GM18861 (cell line): ENCODE measurements at regions not wholly inside any gene's neighbourhood (a gene's known extent, or its start where the extent isn't known, plus 50 kb on each side); places are given as distances from the start of the nearest gene placed in this dataset.
"Not testable (repeated sequence)": the region's sequence is repeated elsewhere in the genome, so short reads cannot be mapped to it uniquely, and the experiment has no call there.

ENCODE experiments used
- ATAC-seq: cut with Tn5 transposase; IDR thresholded peaks from one replicate; pipeline ENCODE4 v1.9.1; 2021; ENCODE audit not compliant: unreplicated experiment

DNA sequence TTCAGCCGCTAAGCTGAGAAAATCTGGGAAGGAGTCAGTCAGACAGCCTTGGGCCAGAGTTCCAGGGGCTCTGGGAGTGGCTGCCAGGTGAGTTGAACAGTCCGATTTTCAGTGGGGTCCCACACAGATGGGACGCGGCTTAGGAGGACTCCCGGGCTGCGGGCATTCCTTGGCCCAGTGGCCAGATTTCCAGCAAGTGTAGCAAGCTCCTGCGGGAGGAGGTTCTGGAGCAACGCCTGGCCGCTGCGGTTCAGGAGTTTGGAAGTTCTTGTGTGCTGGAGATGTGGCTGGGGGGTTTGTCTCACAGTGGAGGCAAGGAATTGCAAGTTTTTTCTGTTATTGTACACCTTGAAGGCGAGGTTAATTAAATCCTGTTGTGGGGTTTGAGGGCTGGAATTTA, 1020.1 kb upstream of the MANEA start:
- ATAC-seq = not testable (repeated sequence)

DNA sequence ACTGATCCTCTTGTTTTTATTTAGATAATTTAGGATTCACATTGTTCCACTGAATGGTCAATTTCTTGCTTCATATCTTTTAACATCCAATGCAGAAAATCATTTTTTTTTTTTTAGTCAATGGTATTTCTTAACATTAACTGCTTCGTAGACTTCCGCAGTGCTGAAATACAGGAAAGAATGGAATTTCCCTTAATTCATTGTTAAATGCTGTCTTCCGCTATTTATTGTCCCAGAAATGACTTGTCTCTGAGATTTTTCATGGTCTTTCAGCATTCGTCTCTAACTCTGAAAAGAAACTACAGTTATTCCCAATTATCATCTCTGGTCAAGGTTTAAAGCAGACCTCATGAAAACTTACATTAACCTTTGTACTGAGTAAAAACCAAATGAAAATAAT, 1029.1 kb upstream of the MANEA start:
- ATAC-seq = no peak

- ATAC-seq = no peak
Observed at GRCh38 chr6:94535798-94536197, 1041.5 kb upstream of the MANEA start.

DNA sequence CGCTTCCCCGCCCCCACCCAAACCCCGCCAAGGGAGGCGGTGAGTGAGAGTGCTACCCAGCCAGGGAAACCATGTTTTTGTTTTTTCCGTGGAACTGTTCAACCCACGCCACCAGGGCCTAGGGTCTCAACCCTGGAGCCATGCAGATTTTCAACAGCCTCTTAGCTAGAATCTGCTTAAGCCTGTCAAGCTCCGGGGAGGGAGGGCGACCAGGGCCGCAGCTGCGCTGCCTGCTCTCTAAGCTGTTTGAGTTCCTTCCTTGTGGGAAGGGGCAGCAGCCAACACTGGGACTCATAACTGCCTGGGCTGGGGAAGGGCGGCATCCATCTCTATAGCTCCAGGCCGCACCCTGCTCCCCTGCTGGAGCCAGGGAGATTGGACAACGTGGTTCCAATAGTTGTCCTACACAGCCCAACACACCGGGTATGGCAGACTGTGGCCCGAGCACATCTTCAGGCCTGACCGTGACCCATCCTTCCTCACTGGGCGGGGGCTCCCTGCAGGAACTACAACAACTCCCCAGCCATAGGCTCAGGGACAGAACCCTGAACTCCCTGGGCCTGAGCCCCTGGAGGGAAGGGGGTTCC, 1065.7 kb upstream of the MANEA start:
- ATAC-seq = no peak

- no peak for ATAC-seq
Observed at GRCh38 chr6:94510877-94511276, 1066.5 kb upstream of the MANEA start.

GRCh38 chr6:94501516-94501915, 1075.8 kb upstream of the MANEA start:
- no peak for ATAC-seq

DNA sequence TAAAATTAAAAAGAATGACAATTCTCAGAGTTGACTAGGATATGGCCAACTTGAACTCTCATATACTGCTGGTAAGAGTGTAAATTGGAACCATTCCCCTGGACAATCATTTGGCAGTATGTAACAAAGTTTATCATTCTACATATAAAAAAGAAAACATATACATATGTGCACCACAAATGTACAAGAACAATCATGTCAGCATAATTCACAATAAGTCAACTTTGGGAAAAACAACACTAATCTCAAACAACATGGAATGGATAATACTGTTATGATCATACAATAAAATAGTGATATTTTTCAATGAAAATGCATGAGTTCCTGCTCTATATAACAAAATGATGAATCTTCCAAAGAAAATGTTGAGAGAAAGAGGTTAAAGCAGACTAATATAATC, 1078.7 kb upstream of the EPHA7 start:
- ATAC-seq = no peak

GRCh38 chr6:94494500-94494899, 1075.1 kb upstream of the EPHA7 start:
- ATAC-seq = no peak

- ATAC-seq = no peak
Observed at GRCh38 chr6:94487371-94487770, 1068.0 kb upstream of the EPHA7 start.

DNA sequence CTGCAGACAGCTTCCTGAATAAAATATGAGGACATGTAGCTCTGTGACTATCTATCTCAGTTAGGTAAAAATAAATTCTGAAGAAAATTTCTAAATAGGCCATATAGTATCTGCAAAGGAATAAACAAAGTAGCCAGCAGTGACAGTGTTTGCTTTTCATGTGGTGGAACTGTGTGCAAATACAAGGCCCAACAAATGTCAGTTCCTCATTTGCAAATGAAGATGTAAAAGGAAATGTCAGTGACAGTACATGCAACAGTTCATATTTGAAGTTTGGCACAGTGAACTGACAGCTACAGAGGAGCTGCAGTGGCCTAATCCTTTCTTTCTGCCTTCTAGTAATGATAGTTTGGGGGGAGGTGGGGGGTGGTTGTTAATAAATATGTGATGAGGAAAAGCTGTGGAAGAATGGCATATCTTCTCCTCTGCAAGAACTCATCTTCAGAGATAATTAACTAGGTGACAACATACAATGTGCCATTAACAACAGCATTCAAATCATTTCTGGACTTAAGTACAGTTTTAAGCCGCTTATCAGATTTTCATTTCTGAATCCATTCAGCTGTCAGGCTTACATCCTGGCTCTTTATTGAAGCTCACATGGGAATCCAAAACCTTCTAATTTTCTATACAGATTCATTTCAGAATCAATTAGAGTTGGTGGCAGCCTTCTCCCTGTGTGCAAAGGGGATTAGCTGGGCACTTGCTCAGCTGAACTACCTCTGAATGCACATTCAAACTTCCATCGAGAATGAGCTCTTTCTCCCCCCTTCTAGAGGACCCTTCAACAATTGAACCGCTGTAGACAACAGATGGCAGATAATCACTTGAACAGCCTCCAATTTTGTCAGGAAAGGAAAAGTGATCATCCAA, 1059.0 kb upstream of the EPHA7 start:
- no peak for ATAC-seq

DNA sequence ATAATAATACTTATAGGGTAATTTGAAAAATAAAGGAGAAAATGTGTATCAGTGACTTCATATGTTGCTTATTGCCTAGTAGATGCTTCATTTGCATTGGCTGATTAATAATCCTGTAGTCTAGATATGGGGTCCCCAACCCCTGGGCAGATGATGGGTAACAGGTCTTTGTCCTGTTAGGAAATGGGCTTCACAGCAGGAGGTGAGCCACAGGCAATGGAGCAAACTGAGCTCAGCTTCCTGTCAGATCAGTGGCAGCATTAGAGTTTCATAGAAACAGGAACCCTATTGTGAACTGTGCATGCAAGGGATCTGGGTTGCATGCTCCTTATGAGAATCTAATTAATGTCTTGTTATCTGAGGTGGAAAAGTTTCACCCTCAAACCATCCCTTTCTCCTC, 1049.5 kb upstream of the EPHA7 start:
- no peak for ATAC-seq

DNA sequence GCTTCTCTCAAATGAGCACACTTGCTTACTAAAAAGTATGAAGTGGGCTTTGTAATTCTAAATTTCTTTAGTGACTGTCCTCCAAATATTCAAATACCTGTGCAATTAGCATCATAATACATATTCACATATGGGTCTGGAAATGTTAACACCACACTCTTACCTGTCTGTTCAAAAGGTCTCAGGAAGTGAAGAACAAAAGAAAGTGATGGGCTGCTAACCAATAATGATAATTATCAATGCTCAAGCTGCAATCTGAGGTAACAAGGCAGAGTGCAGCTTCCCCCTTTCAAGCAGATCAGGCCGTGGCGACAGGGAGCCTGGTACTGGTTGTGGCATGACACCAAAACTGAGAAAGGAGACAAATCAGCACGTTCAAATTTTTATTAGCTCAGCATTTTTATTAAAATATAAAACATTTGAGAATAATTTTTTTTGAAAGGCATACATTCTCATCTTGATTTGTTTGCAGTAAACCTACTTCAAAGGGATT, 1044.7 kb upstream of the EPHA7 start:
- no peak for ATAC-seq

DNA sequence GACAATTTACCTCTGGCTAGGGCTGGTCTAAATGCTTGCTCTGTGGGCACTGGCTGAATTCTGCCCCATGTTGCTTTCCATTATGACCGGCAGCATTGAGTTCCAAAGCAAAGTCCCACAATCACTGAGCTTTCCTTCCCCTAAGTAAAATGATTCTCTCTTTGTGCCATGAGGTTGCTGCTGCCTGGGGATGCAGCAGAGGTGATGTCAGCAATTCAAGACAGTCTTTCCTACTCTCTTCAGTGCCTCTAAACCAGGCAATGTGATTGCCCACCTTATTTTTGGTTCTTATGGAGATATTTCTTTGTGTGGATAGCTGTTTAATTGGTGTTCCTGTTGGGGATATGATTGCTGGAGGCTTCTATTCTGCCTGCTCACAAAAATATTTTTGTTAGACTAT, 1043.9 kb upstream of the EPHA7 start:
- no peak for ATAC-seq

- ATAC-seq = no peak
Observed at GRCh38 chr6:94462231-94462630, 1042.9 kb upstream of the EPHA7 start.

GRCh38 chr6:94456266-94456665, 1036.9 kb upstream of the EPHA7 start:
- no peak for ATAC-seq

GRCh38 chr6:94454231-94454630, 1034.9 kb upstream of the EPHA7 start:
- ATAC-seq = no peak

DNA sequence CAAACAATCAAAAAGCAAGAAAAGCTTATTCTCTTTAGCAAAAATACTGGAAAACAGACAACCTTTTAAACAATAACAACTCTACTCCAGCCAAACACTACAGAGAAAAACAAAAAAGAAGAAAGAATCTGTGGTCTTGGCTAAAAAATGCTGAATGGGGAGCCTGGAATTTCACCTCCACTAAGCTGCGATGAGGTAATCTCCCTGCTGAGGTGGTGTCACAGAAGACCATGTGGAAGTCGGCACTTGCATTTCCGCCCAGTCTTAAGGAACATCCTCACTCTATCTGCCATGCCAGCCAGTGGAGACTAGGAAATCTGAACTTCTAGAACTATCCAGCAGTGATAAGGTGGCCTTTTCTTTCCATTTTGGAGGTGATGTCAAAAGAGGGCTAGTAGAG, 1026.8 kb upstream of the EPHA7 start:
- ATAC-seq = no peak

DNA sequence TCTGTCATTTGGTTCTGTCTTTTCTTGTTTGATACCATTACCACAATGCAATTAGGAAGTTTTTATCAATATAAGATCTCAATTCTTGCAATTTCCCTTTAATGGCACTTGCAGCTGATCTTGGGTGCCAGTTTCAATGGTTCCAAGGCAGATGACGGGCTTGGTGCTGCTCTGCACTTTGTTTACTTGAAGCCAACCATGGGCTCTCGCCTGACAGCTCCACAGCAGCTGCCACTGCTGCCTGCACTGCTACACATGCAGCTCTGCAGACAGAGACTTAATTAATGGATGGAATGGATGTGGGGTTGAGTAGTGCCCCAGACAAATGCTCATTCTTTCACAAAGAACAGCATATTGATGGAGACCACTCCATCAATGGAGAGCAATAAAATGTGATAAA, 1024.3 kb upstream of the EPHA7 start:
- no peak for ATAC-seq

DNA sequence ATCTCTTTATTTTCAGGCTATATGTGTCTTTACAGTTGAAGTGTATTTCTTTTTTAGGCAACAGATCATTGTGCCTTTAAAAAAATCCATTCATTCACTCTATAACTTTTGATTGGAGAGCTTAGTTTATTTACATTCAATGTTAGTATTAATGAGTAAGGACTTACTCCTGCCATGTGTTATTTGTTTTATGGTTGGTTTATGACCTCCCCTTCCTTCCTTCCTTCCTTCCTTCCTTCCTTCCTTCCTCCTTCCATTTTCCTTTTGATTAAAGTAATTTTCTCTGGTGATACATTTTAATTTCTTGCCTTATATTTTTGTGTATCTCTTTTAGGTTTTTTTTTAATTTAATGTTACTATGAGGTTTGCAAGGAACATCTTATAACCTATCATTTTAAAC, 1005.3 kb upstream of the EPHA7 start:
- no peak for ATAC-seq

GRCh38 chr6:94417363-94417762, 998.0 kb upstream of the EPHA7 start:
- ATAC-seq = no peak

DNA sequence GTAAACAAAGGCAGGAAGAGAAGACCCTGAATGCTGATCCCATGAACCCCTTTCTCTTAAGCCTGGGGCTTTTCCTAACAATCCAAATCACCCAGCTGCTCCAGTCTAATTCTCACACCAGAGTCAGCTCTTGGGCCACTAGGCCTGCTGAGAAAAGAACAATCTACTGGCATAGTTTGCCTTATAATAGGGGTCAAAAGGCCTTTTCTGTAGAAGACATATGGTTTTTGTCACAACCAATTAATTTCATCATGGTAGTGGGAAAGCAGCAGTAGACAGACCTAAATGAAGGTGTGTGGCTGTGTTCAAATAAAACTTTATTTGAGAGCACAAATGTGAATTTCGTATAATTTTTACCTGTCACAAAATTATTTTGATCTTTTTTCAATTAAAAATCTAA, 994.7 kb upstream of the EPHA7 start:
- no peak for ATAC-seq

DNA sequence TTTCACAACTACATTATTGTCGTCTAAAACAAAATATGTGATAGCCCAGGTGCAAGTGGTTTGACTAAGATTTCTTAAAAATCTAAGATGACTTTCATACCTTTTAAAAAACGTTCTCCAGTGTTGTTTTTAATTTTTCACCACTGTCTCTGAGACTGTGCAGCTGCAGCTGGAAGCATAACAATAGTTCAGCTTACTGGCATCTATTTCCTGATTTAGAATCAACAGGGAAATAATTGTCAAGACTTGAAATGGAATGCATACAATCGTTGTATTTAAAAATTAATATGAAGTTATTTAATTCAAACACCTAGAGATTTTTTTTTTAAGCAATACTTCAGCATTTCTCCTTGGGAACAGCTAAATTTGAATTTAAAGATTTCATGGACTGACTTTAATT, 982.0 kb upstream of the EPHA7 start:
- ATAC-seq = no peak

GRCh38 chr6:94394822-94395221, 975.5 kb upstream of the EPHA7 start:
- ATAC-seq = no peak
